HCT116 (cell line): ENCODE measurements at regions not wholly inside any gene's neighbourhood (a gene's known extent, or its start where the extent isn't known, plus 50 kb on each side); places are given as distances from the start of the nearest gene placed in this dataset.

ENCODE experiments used
- ATAC-seq: fragments of 200-7000 bp; cut with Tn5 transposase; 2 replicates; pipeline ENCODE4 v1.9.1; 2020; ENCODE audit warnings: mild to moderate bottlenecking, moderate library complexity
- BruUV-seq: library from RNA; stranded (reverse); fragments of 400-500 nt; replicated peaks from 2 replicates; lab custom pipeline; 2021; lab: Mats Ljungman, UMichigan
- CTCF ChIA-PET: fragments of 300-600 bp; sonication (Branson Sonifier 250); formaldehyde crosslinking; loops from one replicate; lab custom pipeline; 2021; ENCODE audit warnings: antibody characterized with exemption; lab: Charles Lee
- POLR2A ChIA-PET: fragments of 300-600, 350-600 bp; sonication (Branson Sonifier 250); formaldehyde crosslinking; loops from one replicate; lab custom pipeline; 2021; ENCODE audit warnings: antibody characterized with exemption; lab: Charles Lee
- RAD21 ChIA-PET, 2 experiments: fragments of 300-600 bp; sonication (Branson Sonifier 250); formaldehyde crosslinking; loops; one replicate each; lab custom pipeline; 2023; ENCODE audit warnings: low total read pairs in 2 of 2; ENCODE audit not compliant: uncharacterized antibody in 2 of 2, unreplicated experiment in 2 of 2, low non-redundant PET in 1 of 2; lab: Charles Lee
- DNase-seq: peaks from one replicate; pipeline ENCODE4 v3.0.0-alpha.2; 2010; ENCODE audit warnings: low read depth, low spot score
- H2AFZ ChIP-seq: fragments of 200-600 bp; shearing (Covaris generic), sonication (generic); 2 replicates; pipeline ENCODE4 v1.6.1; 2017; ENCODE audit warnings: low read depth, mixed run types, mixed read lengths, antibody characterized with exemption, low read length; ENCODE audit not compliant: poor library complexity, severe bottlenecking
- H3K27ac ChIP-seq: 2 replicates; pipeline ENCODE4 v1.5.1; 2012; ENCODE audit warnings: low read depth, low read length
- H3K27me3 ChIP-seq: fragments of 200-600 bp; sonication (generic); 2 replicates; pipeline ENCODE4 v1.6.1; 2016; ENCODE audit warnings: mixed run types, low read length, mixed read lengths; ENCODE audit not compliant: insufficient read depth
- H3K36me3 ChIP-seq, 2 experiments: fragments of 200-500 bp in 1 of 2; fragments of 200-600 bp in 1 of 2; sonication (Bioruptor generic) in 1 of 2; sonication (generic) in 1 of 2; 2 replicates each; pipeline versions ENCODE4 v1.5.1 to v1.6.1; 2014 to 2016; ENCODE audit warnings: low read length in 2 of 2, inconsistent platforms in 1 of 2, mixed read lengths in 1 of 2, mixed run types in 1 of 2; ENCODE audit not compliant: insufficient read depth in 2 of 2, control insufficient read depth in 1 of 2
- H3K4me1 ChIP-seq, 2 experiments: fragments of 200-600 bp in 1 of 2; sonication (generic) in 1 of 2; 2 replicates each; pipeline versions ENCODE4 v1.5.1 to v1.6.1; 2012 to 2017; ENCODE audit warnings: low read length in 2 of 2, inconsistent platforms in 1 of 2, mild to moderate bottlenecking in 1 of 2, mixed read lengths in 1 of 2, mixed run types in 1 of 2, moderate library complexity in 1 of 2; ENCODE audit not compliant: insufficient read depth in 2 of 2, control insufficient read depth in 1 of 2
- H3K4me2 ChIP-seq: fragments of 200-600 bp; sonication (generic); 2 replicates; pipeline ENCODE4 v1.6.1; 2017; ENCODE audit warnings: mixed run types, low read length, mixed read lengths
- H3K4me3 ChIP-seq, 2 experiments: fragments of 200-600 bp in 1 of 2; sonication (generic) in 1 of 2; replicated peaks in 1 of 2; 2 replicates each; pipeline ENCODE4 v1.5.1; 2011 to 2016; ENCODE audit warnings: low read length in 2 of 2, control low read depth in 1 of 2, low read depth in 1 of 2, mild to moderate bottlenecking in 1 of 2, mixed read lengths in 1 of 2, mixed run types in 1 of 2
- H3K79me2 ChIP-seq: fragments of 200-600 bp; sonication (generic); 2 replicates; pipeline ENCODE4 v1.6.1; 2017; ENCODE audit warnings: mild to moderate bottlenecking, mixed run types, low read length, moderate library complexity, mixed read lengths; ENCODE audit not compliant: insufficient read depth
- H3K9ac ChIP-seq: fragments of 200-600 bp; sonication (generic); 2 replicates; pipeline ENCODE4 v1.6.1; 2016; ENCODE audit warnings: low read length, mixed read lengths
- H3K9me2 ChIP-seq: fragments of 200-600 bp; sonication (generic), shearing (Covaris generic); 2 replicates; pipeline ENCODE4 v1.6.1; 2017; ENCODE audit warnings: mixed run types, mild to moderate bottlenecking, moderate library complexity; ENCODE audit not compliant: insufficient read depth
- H3K9me3 ChIP-seq, 2 experiments: fragments of 200-500 bp in 1 of 2; fragments of 200-600 bp in 1 of 2; sonication (Bioruptor generic) in 1 of 2; sonication (generic) in 1 of 2; 2 replicates each; pipeline ENCODE4 v1.6.1; 2014 to 2017; ENCODE audit warnings: low read length in 2 of 2, mixed read lengths in 2 of 2, inconsistent platforms in 1 of 2, low read depth in 1 of 2, mild to moderate bottlenecking in 1 of 2, mixed run types in 1 of 2, moderate library complexity in 1 of 2; ENCODE audit not compliant: control insufficient read depth in 1 of 2, insufficient read depth in 1 of 2
- H4K20me1 ChIP-seq: fragments of 200-600 bp; sonication (generic), shearing (Covaris generic); 2 replicates; pipeline ENCODE4 v1.6.1; 2017; ENCODE audit warnings: mixed run types, mild to moderate bottlenecking, moderate library complexity; ENCODE audit not compliant: insufficient read depth
- EZH2 ChIP-seq: fragments of 200-600 bp; sonication (generic); IDR thresholded peaks from 2 replicates; pipeline ENCODE4 v1.6.1; 2017; ENCODE audit warnings: antibody characterized with exemption, mixed run types
- EZH2phosphoT487 ChIP-seq: fragments of 200-600 bp; IDR thresholded peaks from 2 replicates; pipeline ENCODE4 v1.6.1; 2018; ENCODE audit warnings: antibody characterized with exemption, borderline replicate concordance
- JUND ChIP-seq: IDR thresholded peaks from 2 replicates; pipeline ENCODE4 v1.6.1; 2012
- SP1 ChIP-seq: IDR thresholded peaks from 2 replicates; pipeline ENCODE4 v1.6.1; 2012; ENCODE audit warnings: low read depth
- ZFX ChIP-seq: fragments of 450-650 bp; IDR thresholded peaks from 2 replicates; pipeline ENCODE4 v1.6.1; 2017
- ZNF274 ChIP-seq: fragments of 200-500 bp; sonication (Bioruptor generic); IDR thresholded peaks from 2 replicates; pipeline ENCODE4 v1.6.1; 2014; ENCODE audit warnings: mild to moderate bottlenecking, low read depth, low read length, inconsistent platforms
- intact Hi-C: fragments of 100-400 bp; cut with micrococcal nuclease; formaldehyde crosslinking; loops from 2 replicates; pipeline ENCODE4 v1.10.0; 2022
- TF ChIP-seq, protein P1 (sequence below): IDR thresholded peaks from 2 replicates; pipeline ENCODE4 v1.6.1; 2012
- TF ChIP-seq, protein P2 (sequence below), 3 experiments: fragments of 200-600 bp in 1 of 3; sonication (generic) in 1 of 3; IDR thresholded peaks in 2 of 3; conservative IDR thresholded peaks in 1 of 3; 2 replicates each; pipeline ENCODE4 v1.5.1; 2012 to 2017; ENCODE audit warnings: low read depth in 2 of 3, low read length in 2 of 3, antibody characterized with exemption in 1 of 3, borderline replicate concordance in 1 of 3, control low read depth in 1 of 3, mild to moderate bottlenecking in 1 of 3, mixed read lengths in 1 of 3, mixed run types in 1 of 3, moderate library complexity in 1 of 3; ENCODE audit not compliant: insufficient read depth in 1 of 3

DNA sequence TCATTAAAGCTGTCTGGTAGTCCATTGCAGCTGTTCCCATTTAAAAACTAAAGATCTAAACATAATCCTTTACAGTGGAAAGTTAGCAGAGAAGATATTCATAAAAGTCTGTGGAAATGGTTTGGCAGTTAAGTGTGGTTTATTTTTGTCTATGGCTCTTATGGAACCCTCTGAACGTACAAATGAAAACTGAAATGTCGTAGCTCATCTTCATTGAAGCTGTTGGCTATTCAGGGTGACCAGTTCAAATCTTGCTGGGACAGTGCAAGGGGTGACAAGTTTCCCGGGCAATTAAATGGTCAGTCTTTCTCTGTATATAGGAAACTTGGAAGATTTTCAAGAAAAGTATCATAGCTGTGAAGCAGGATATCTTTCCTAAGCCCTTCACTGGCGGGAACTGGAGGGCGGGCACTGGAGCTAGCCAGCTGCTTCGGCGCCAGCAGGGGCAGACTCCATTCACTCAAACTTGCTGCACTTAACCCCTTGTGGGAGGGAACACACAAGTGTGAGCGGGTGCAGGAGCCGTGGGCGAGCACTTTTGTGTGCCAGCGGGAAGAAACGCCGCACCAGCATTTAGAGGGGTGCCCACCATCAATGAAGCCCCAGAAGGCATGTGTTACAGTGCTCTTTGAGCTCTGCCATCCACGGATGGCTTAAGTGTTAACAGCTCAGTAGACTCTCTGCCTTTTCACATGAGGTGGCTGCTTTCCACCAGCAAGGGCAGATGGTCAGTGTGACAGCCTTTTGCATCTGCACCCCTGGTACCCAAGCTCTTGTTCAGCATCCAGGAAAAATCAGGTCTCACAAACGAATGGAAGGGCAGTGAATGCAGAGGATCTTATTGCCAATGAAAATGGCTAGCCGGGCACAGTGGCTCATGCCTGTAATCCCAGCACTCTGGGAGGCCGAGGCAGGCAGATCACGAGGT, 232.1 kb upstream of the KAZN start:
- no peak overlapping the region for H3K27ac ChIP-seq
- H3K4me1 ChIP-seq, result no peaks in the 10 kb centered on the region
- H3K4me3 ChIP-seq, result no peak overlapping the region
- no peaks in the 10 kb centered on the region for H3K79me2 ChIP-seq
- no peaks in the 10 kb centered on the region for H3K36me3 ChIP-seq
- H4K20me1 ChIP-seq, result no peaks in the 10 kb centered on the region
- no peak overlapping the region for H3K9ac ChIP-seq
- H3K27me3 ChIP-seq, result peaks cover 11% of the 10 kb centered on the region; the same call in 1 of the 2 replicates
- no peaks in the 10 kb centered on the region for H3K9me3 ChIP-seq
- no peak overlapping the region for H3K4me2 ChIP-seq
- ChIA-PET RAD21 (no interaction called here), POLR2A (no interaction called here), CTCF (no interaction called here)
- DNase-seq (no peak), ATAC-seq (0 out of 2 replicates have a peak, but pooled peaks have one; percentile 27)
- no peak overlapping the region for H2AFZ ChIP-seq
- intact Hi-C loops, result no loop called here
- no TSS peak for BruUV-seq
- TF ChIP-seq, protein P1, sequence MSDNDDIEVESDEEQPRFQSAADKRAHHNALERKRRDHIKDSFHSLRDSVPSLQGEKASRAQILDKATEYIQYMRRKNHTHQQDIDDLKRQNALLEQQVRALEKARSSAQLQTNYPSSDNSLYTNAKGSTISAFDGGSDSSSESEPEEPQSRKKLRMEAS, result no peak
- TF ChIP-seq SP1 (no peak), ZNF274 (no peak)
- no peaks in the 10 kb centered on the region for H3K9me2 ChIP-seq

DNA sequence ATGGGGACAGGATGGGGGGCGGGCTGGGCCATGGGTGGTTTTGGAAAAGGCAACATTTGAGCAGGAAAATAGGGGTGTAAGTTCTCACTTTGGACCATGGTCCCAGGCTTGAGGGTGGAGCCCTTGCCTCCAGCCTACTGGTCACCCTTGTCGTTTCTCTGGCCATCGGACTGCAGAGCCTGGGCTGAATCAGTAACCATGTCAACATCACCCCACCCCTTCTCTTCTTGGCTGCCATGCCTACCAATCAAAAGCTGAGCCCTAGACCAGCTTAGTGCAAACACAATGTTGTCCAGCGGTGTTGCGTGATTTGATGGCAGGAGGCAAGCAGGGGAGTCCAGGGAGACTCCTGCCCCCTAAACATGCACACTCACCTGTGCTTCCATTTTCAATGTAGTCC, 231.0 kb upstream of the KAZN start:
- no peaks in the 10 kb centered on the region for H3K9me3 ChIP-seq
- intact Hi-C loops, result no loop called here
- no peaks in the 10 kb centered on the region for H3K9me2 ChIP-seq
- RAD21 ChIA-PET, result no interaction called here
- H3K4me3 ChIP-seq, result no peak overlapping the region
- TF ChIP-seq JUND (no peak), EZH2phosphoT487 (no peak), ZFX (no peak), EZH2 (no peak)
- TF ChIP-seq, protein P2, sequence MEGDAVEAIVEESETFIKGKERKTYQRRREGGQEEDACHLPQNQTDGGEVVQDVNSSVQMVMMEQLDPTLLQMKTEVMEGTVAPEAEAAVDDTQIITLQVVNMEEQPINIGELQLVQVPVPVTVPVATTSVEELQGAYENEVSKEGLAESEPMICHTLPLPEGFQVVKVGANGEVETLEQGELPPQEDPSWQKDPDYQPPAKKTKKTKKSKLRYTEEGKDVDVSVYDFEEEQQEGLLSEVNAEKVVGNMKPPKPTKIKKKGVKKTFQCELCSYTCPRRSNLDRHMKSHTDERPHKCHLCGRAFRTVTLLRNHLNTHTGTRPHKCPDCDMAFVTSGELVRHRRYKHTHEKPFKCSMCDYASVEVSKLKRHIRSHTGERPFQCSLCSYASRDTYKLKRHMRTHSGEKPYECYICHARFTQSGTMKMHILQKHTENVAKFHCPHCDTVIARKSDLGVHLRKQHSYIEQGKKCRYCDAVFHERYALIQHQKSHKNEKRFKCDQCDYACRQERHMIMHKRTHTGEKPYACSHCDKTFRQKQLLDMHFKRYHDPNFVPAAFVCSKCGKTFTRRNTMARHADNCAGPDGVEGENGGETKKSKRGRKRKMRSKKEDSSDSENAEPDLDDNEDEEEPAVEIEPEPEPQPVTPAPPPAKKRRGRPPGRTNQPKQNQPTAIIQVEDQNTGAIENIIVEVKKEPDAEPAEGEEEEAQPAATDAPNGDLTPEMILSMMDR (IDR thresholded peaks at IDR 0.05 in 2 of 3, conservative IDR thresholded peaks at IDR 0.05 in 1 of 3; ENCODE audit: borderline replicate concordance in 1 of 3, insufficient read depth in 1 of 3, low read depth in 2 of 3, low read length in 2 of 3), result no peak
- H2AFZ ChIP-seq, result no peak overlapping the region
- no peaks in the 10 kb centered on the region for H3K36me3 ChIP-seq
- H3K9ac ChIP-seq, result no peak overlapping the region
- BruUV-seq, result no TSS peak
- H3K4me1 ChIP-seq, result no peaks in the 10 kb centered on the region
- H3K27ac ChIP-seq, result no peak overlapping the region
- no peaks in the 10 kb centered on the region for H3K79me2 ChIP-seq
- CTCF ChIA-PET, result no interaction called here
- DNase-seq (no peak), ATAC-seq (no peak)
- peaks cover 11% of the 10 kb centered on the region; the same call in 1 of the 2 replicates for H3K27me3 ChIP-seq
- no peaks in the 10 kb centered on the region for H4K20me1 ChIP-seq
- POLR2A ChIA-PET, result no interaction called here
- H3K4me2 ChIP-seq, result no peak overlapping the region
